ENCODE measurements at regions not wholly inside any gene's neighbourhood (a gene's known extent, or its start where the extent isn't known, plus 50 kb on each side); places are given as distances from the start of the nearest gene placed in this dataset.

GRCh38 chr9:126131066-126132010 is 195.3 kb upstream of the MVB12B start:
- no peaks in the 10 kb centered on the region for H3K4me1 ChIP-seq (ENCODE audit: insufficient read depth)
- DNase-seq (ENCODE audit: extremely low spot score): no peak
- no peak overlapping the region for H3K27ac ChIP-seq (ENCODE audit: low read depth)
- H3K36me3 ChIP-seq (ENCODE audit: insufficient read depth): no peaks in the 10 kb centered on the region
- WGBS: 82% methylated on average over 16 of the region's 16 CpGs
- no peak overlapping the region for H3K4me3 ChIP-seq (ENCODE audit: low read depth, low read length)

GRCh38 chr9:126132746-126133145 is 193.9 kb upstream of the MVB12B start:
- no peak overlapping the region for H3K4me3 ChIP-seq (ENCODE audit: low read depth, low read length)
- no peak for DNase-seq (ENCODE audit: extremely low spot score)
- H3K36me3 ChIP-seq (ENCODE audit: insufficient read depth): no peaks in the 10 kb centered on the region
- H3K4me1 ChIP-seq (ENCODE audit: insufficient read depth): no peaks in the 10 kb centered on the region
- no peak overlapping the region for H3K27ac ChIP-seq (ENCODE audit: low read depth)

- Histone ChIP-seq H3K36me3 (ENCODE audit: insufficient read depth) (no peaks in the 10 kb centered on the region), H3K4me1 (ENCODE audit: insufficient read depth) (no peaks in the 10 kb centered on the region), H3K27ac (ENCODE audit: low read depth) (no peak overlapping the region), H3K4me3 (ENCODE audit: low read depth, low read length) (no peak overlapping the region)
- WGBS: 49% methylated on average over 1 of the region's 1 CpG
- DNase-seq (ENCODE audit: extremely low spot score): no peak
Measured at GRCh38 chr9:126144196-126144595, 182.4 kb upstream of the MVB12B start.

- no peaks in the 10 kb centered on the region for H3K36me3 ChIP-seq (ENCODE audit: insufficient read depth)
- 44% methylated on average over 11 of the region's 11 CpGs for WGBS
- H3K27ac ChIP-seq (ENCODE audit: low read depth): no peak overlapping the region
- H3K4me3 ChIP-seq (ENCODE audit: low read depth, low read length): no peak overlapping the region
- no peak for DNase-seq (ENCODE audit: extremely low spot score)
- no peaks in the 10 kb centered on the region for H3K4me1 ChIP-seq (ENCODE audit: insufficient read depth)
Measured at GRCh38 chr9:126144603-126145456, 181.8 kb upstream of the MVB12B start.

- Histone ChIP-seq H3K4me1 (ENCODE audit: insufficient read depth) (no peaks in the 10 kb centered on the region), H3K36me3 (ENCODE audit: insufficient read depth) (no peaks in the 10 kb centered on the region), H3K4me3 (ENCODE audit: low read depth, low read length) (no peak overlapping the region), H3K27ac (ENCODE audit: low read depth) (no peak overlapping the region)
- no peak for DNase-seq (ENCODE audit: extremely low spot score)
- 90% methylated on average over 4 of the region's 4 CpGs for WGBS
Measured at GRCh38 chr9:126145887-126146253, 180.8 kb upstream of the MVB12B start.

GRCh38 chr9:126146254-126147145 is 180.1 kb upstream of the MVB12B start:
- no peak overlapping the region for H3K27ac ChIP-seq (ENCODE audit: low read depth)
- no peaks in the 10 kb centered on the region for H3K36me3 ChIP-seq (ENCODE audit: insufficient read depth)
- no peaks in the 10 kb centered on the region for H3K4me1 ChIP-seq (ENCODE audit: insufficient read depth)
- DNase-seq (ENCODE audit: extremely low spot score): no peak
- H3K4me3 ChIP-seq (ENCODE audit: low read depth, low read length): no peak overlapping the region
- WGBS: 39% methylated on average over 19 of the region's 19 CpGs

GRCh38 chr9:126147186-126147935 is 179.3 kb upstream of the MVB12B start:
- H3K4me1 ChIP-seq (ENCODE audit: insufficient read depth): no peaks in the 10 kb centered on the region
- 52% methylated on average over 10 of the region's 10 CpGs for WGBS
- no peak for DNase-seq (ENCODE audit: extremely low spot score)
- no peaks in the 10 kb centered on the region for H3K36me3 ChIP-seq (ENCODE audit: insufficient read depth)
- no peak overlapping the region for H3K4me3 ChIP-seq (ENCODE audit: low read depth, low read length)
- no peak overlapping the region for H3K27ac ChIP-seq (ENCODE audit: low read depth)

GRCh38 chr9:126147936-126148870 is 178.4 kb upstream of the MVB12B start:
- H3K4me3 ChIP-seq (ENCODE audit: low read depth, low read length): no peak overlapping the region
- DNase-seq (ENCODE audit: extremely low spot score): no peak
- H3K4me1 ChIP-seq (ENCODE audit: insufficient read depth): no peaks in the 10 kb centered on the region
- no peaks in the 10 kb centered on the region for H3K36me3 ChIP-seq (ENCODE audit: insufficient read depth)
- no peak overlapping the region for H3K27ac ChIP-seq (ENCODE audit: low read depth)
- WGBS: 79% methylated on average over 18 of the region's 18 CpGs

- WGBS: 84% methylated on average over 4 of the region's 4 CpGs
- Histone ChIP-seq H3K36me3 (ENCODE audit: insufficient read depth) (no peaks in the 10 kb centered on the region), H3K27ac (ENCODE audit: low read depth) (no peak overlapping the region), H3K4me1 (ENCODE audit: insufficient read depth) (no peaks in the 10 kb centered on the region), H3K4me3 (ENCODE audit: low read depth, low read length) (no peak overlapping the region)
- DNase-seq (ENCODE audit: extremely low spot score): no peak
Measured at GRCh38 chr9:126148994-126149393, 177.6 kb upstream of the MVB12B start.

GRCh38 chr9:126149661-126150060 is 177.0 kb upstream of the MVB12B start:
- no peak for DNase-seq (ENCODE audit: extremely low spot score)
- WGBS: 83% methylated on average over 2 of the region's 2 CpGs
- no peaks in the 10 kb centered on the region for H3K36me3 ChIP-seq (ENCODE audit: insufficient read depth)
- no peak overlapping the region for H3K4me3 ChIP-seq (ENCODE audit: low read depth, low read length)
- no peak overlapping the region for H3K27ac ChIP-seq (ENCODE audit: low read depth)
- no peaks in the 10 kb centered on the region for H3K4me1 ChIP-seq (ENCODE audit: insufficient read depth)

- DNase-seq (ENCODE audit: extremely low spot score): no peak
- Histone ChIP-seq H3K27ac (ENCODE audit: low read depth) (no peak overlapping the region), H3K4me3 (ENCODE audit: low read depth, low read length) (no peak overlapping the region), H3K4me1 (ENCODE audit: insufficient read depth) (no peaks in the 10 kb centered on the region), H3K36me3 (ENCODE audit: insufficient read depth) (no peaks in the 10 kb centered on the region)
- whole genome bisulfite sequencing: 73% methylated on average over 6 of the region's 6 CpGs
Measured at GRCh38 chr9:126150411-126151030, 176.1 kb upstream of the MVB12B start.
